Keratinocyte (primary cell): ENCODE measurements at regions not wholly inside any gene's neighbourhood (a gene's known extent, or its start where the extent isn't known, plus 50 kb on each side); places are given as distances from the start of the nearest gene placed in this dataset.

Experiments used
- EZH2 ChIP-seq: IDR thresholded peaks from one replicate; pipeline ENCODE4 v1.6.1; 2012; ENCODE audit warnings: inconsistent platforms, mild to moderate bottlenecking, low read length, moderate library complexity
- TF ChIP-seq, protein P1 (sequence below), 3 experiments: IDR thresholded peaks in 1 of 3; conservative IDR thresholded peaks in 1 of 3; optimal IDR thresholded peaks in 1 of 3; 2 replicates in 2 of 3; 3 replicates in 1 of 3; pipeline versions ENCODE3 to v1.5.1; 2011; ENCODE audit warnings: low read length in 3 of 3, mild to moderate bottlenecking in 3 of 3, moderate library complexity in 2 of 3, control low read depth in 1 of 3, inconsistent platforms in 1 of 3; ENCODE audit not compliant: insufficient read depth in 2 of 3; ENCODE audit errors: extremely low read depth in 1 of 3

DNA sequence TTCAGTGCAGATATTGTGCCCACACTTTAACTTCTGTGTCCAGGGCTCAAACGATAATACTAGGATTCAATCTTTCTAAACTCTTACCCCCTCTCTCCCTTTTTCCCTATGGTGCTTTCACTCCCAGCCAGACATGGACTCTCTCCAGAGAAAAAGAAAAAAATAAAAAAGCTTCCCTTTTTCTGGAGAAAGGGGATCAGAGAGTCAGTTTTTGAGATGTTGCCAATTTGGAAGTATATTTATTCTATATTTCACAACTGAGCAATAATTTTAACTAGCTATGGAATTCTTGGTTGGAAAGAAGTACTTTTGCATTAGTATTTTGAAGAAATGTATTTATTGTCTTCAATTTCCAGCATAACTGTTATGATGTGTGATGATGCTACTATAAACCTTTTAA is 72.2 kb upstream of the ZFP64 start:
- TF ChIP-seq, protein P1, sequence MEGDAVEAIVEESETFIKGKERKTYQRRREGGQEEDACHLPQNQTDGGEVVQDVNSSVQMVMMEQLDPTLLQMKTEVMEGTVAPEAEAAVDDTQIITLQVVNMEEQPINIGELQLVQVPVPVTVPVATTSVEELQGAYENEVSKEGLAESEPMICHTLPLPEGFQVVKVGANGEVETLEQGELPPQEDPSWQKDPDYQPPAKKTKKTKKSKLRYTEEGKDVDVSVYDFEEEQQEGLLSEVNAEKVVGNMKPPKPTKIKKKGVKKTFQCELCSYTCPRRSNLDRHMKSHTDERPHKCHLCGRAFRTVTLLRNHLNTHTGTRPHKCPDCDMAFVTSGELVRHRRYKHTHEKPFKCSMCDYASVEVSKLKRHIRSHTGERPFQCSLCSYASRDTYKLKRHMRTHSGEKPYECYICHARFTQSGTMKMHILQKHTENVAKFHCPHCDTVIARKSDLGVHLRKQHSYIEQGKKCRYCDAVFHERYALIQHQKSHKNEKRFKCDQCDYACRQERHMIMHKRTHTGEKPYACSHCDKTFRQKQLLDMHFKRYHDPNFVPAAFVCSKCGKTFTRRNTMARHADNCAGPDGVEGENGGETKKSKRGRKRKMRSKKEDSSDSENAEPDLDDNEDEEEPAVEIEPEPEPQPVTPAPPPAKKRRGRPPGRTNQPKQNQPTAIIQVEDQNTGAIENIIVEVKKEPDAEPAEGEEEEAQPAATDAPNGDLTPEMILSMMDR (optimal IDR thresholded peaks at IDR 0.05 in 1 of 3, IDR thresholded peaks at IDR 0.05 in 1 of 3, conservative IDR thresholded peaks at IDR 0.05 in 1 of 3; ENCODE audit: extremely low read depth in 1 of 3, insufficient read depth in 2 of 3, low read length in 3 of 3) = no peak
- TF ChIP-seq EZH2 = no peak
